GM18502 (cell line): ENCODE measurements at regions not wholly inside any gene's neighbourhood (a gene's known extent, or its start where the extent isn't known, plus 50 kb on each side); places are given as distances from the start of the nearest gene placed in this dataset.

ENCODE experiments used
- ATAC-seq: cut with Tn5 transposase; IDR thresholded peaks from one replicate; pipeline ENCODE4 v1.9.1; 2021; ENCODE audit warnings: mild to moderate bottlenecking; ENCODE audit not compliant: unreplicated experiment, poor library complexity

- no peak for ATAC-seq
Measured at GRCh38 chr5:107294669-107295068, 376.1 kb downstream of the EFNA5 start.

GRCh38 chr5:107294211-107294550 lies 376.6 kb downstream of the EFNA5 start:
- peak; percentile 80 for ATAC-seq

- peak; percentile 21 for ATAC-seq
Measured at GRCh38 chr5:107293541-107294210, 377.1 kb downstream of the EFNA5 start.

- no peak for ATAC-seq
Measured at GRCh38 chr5:107291866-107292265, 378.9 kb downstream of the EFNA5 start.

DNA sequence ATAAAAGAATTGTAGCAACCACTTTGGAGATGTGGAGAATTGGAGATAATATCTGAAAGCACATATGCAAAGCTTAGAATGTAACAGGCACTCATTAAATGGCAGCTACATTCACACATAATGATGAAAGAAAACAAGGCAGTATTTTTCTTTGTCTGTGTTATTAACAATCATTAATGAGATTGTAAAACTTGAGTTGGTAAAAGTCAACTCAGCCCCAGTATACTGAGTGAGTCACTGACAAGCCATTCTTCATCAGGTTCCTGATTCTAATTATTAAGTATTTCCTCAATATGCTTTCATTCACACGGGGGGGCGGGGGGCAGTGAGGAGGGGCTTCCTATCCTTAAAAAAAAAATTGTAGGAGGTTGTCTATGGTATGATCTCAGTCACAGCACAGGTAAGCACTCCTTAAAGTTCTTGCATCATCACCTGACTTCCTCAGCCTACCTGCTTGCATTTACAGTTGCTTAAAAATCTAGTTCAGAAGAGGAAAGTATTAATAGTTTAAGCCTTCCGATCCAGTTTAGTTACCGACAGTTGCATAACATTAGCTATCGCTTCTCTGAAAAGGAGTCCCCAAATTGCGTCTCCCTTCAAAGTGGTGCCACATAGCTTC lies 379.8 kb downstream of the EFNA5 start:
- ATAC-seq: no peak

DNA sequence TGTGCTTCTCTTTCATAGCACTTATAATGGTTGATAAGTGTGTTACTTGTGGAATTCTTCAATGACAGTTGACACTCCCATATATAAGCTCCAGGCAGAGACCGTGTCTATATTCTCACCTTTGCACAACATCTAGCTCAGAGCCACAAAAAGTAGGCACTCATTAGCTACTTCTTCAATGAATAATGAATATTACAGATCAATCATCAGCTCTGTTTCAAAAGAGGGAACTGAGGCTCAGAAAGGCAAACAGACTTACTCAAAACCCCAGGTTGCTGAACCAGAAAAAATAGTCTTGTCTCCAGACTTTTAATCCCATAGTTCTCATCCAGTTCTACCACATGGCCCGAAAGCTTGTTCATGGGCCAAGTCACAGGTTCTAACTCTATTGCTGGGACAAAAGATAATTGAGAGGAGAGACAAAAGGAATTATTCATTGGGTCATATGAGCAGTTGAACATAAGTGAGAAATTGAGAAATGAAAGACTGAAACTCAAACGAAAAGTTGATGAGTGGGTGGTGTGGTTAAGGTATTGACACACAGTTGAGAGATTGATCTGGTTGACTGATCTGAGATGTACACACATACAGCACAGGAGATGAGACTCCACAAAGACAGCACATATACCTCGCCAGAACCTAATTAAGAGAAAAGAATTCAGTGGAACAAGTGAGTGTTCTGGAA lies 381.6 kb downstream of the EFNA5 start:
- peak; percentile 93 for ATAC-seq

DNA sequence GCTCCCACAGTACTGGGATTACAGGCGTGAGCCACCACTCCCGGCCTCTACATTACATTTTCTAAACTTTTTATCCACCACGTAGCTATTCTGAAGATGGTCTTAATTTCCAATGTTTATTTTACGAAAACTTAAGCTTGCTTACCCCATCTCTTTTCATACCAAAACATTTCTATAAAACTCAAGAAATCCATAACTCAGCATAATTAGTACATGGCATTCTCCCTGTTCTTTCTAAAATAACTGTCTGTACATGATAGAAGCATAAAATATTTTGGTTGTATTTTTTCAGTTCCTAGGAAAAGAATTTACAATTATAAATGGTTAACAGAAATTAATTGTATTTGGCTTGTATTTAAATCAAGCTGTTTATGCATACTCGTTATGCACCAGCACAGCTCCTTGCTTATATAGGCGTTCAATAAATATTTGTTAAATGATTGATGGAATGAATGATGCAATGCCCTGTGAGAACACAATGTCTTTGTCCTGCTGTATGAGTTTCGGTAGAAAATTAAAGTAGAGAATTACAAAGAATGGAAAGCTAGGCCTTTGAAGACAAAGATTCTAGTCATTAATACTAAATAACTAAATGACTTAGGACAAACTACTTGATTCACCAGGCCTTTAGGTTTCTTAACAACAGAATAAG lies 384.2 kb downstream of the EFNA5 start:
- ATAC-seq: no peak

DNA sequence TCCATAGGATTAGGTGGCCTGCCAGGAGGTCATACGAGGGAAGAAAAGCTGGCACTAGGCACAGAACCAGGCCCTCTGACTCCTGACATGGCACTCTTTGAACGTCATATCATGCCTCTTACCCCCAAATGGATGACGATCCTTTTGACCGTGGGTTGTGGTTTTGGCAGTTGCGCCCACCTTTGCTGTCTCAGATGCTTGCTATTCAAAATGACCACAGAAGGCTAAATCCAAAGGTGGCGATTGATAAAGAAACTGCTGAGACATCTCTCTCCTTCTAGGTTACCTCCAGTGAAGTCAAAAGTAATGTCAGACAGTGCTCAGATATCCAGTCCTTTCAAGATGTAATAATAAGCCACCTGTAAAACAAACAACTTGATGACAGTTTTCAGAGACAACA lies 385.0 kb downstream of the EFNA5 start:
- ATAC-seq: peak; percentile 35

GRCh38 chr5:107284822-107285525 lies 385.8 kb downstream of the EFNA5 start:
- no peak for ATAC-seq

DNA sequence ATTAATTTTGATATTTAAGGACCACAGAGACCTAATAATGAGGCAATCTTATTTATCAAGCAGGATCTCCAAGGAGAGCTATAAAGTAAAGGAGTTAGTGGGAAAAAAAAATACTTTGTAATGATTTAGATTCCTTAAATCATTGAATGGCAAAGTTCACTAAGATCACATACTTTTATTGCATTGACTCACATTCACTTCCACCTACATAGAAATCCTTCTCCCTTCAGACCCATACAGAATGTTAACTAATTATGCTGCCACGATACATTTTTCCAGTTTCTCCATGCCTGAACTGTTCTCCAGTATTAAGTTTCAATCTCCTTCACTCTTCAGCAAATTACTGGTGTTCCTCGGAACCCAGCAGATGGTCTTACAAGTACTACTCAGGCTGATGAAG lies 388.7 kb downstream of the EFNA5 start:
- ATAC-seq: no peak

- no peak for ATAC-seq
Measured at GRCh38 chr5:107278774-107279173, 392.0 kb downstream of the EFNA5 start.

GRCh38 chr5:107277485-107278125 lies 393.1 kb downstream of the EFNA5 start:
- ATAC-seq: no peak

DNA sequence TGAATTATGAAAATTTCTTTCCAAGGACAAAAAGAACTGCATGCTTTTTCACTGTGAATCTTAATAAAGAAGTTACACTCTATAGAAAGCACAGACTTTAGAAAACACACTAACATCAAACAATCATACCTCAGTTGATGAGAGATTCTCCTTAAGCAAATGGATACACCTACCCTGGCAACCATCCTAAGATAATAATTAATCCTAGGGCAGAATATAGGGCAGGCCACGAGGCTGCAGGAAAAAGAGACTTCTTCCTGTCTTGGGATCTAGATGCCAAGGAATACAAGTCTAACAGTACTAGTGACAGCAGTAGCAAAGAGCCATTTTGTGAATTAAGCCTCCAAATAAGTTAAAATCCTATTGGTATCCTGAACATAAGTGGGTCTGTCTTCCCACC lies 395.4 kb downstream of the EFNA5 start:
- no peak for ATAC-seq

GRCh38 chr5:107274571-107274970 lies 396.2 kb downstream of the EFNA5 start:
- no peak for ATAC-seq

DNA sequence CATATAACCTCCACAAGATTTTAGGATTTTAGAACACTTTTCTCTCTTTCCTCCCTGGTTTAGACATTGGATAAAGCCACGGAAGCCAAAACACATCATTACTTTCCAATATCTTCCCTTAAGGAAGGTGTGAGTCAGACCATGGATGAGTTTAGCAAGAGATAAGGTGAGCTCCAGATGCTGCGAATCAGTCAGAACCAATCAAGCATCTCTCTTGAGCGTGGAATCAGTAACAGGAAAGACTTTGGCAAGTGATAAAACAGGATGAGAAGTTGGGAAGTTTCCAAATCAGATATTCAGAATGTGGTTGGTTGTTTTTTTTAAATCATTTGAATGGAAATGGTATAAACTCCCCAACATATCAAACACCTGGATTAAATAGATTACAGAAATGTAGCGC lies 397.8 kb downstream of the EFNA5 start:
- ATAC-seq: no peak

- no peak for ATAC-seq
Measured at GRCh38 chr5:107272509-107272908, 398.2 kb downstream of the EFNA5 start.

DNA sequence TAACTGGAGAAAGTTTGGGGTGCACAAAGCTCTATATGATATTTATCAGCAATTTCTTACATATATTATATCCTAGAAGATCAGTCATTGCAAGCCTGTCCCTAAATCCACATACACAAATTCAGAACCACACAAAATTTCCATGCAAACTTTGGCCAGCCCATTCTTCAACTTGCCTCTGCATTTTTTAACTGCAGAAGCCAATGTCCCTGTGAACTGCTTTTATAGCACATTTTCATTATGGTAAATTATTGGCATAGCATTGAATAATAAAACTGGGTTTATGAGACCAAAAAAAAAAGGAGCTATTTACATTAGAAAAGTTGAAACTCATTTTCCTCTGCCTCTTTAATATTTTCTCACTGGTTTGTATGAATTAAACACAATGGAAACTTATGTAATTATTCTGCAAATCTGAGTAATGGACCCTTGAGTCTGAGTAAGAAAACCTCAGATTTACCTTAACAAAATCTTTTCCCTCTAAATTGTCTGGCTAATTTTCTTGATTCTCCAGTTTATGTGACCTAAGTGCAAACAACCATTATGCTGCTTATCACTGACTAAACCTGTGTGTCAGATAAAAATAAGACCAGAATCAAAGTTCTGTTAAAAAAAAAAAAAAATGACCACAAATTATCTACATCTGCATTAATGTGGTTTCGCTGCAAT lies 398.9 kb downstream of the EFNA5 start:
- ATAC-seq: no peak

- no peak for ATAC-seq
Measured at GRCh38 chr5:107270561-107270960, 400.2 kb downstream of the EFNA5 start.

GRCh38 chr5:107269678-107270077 lies 401.1 kb downstream of the EFNA5 start:
- ATAC-seq: no peak

DNA sequence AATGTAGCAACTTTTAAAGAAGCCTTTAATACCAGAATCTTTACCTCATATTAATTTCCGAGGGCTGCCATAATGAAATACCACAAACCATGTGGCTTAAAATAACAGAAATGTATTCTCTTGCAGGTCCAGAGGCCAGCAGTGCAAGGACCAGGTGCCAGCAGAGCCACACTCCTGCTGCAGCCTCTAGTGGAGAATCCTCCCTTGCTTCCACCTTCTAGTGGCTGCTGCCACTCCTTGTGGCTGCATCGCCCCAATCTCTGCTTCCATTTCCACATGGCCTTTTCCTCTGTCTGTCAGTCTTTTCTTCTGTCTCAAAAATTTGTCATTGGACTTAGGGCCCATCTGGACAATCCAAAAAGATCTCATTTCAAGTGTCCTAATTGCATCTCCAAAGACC lies 401.5 kb downstream of the EFNA5 start:
- no peak for ATAC-seq
